ENCODE measurements at regions not wholly inside any gene's neighbourhood (a gene's known extent, or its start where the extent isn't known, plus 50 kb on each side); places are given as distances from the start of the nearest gene placed in this dataset.

DNA sequence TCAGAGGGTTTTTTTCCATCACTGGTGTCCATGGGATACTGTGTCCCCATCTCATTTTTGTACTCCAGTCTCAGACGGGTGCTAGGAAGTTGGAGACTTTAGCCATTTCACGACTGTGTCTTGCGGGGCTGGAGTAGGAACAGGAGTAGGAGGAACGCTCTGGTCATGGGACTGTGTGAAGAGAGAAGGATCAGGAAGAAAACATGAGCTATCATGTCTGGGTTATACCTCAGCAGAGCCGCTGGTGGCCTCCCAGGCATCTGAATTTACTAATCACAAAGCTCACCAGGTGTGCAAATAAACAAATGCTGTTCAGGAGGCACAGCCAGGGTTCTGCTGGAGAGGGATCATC, 225.4 kb downstream of the SEC14L1 start:
- no peak for DNase-seq

DNA sequence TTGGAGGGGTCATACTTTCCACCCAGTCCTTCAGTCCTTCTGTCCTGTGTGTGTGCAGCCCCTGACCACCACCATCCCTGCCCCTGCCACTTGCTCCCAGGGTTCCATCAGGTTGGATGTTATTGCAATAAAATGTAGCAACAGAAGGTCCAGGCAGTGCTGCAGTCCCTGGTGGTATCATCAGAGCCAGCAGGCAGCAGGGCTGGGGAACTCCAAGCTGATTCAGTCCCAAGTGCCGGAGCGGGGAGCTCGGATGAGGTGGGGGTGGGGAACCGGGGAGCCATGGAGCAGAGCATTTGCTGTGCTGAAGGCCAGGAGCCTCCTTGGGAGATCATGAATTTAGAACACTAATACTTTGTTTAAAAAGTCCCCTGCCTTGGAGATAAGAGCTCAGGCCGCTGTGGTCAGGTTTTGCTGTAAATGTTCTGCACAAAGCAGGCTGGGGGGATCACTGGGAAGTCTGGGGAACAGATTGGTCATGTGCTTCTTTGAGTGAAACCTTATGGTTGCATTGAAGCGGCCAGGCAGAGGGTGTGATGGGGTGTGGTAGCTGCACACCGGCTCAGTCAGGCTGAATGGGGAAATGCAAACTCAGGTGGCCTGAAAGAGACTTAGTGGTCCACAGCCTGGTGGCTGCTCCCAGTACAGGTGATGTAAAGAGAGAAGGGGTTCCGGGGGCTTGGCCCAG, 225.9 kb downstream of the SEC14L1 start:
- no peak for DNase-seq

DNA sequence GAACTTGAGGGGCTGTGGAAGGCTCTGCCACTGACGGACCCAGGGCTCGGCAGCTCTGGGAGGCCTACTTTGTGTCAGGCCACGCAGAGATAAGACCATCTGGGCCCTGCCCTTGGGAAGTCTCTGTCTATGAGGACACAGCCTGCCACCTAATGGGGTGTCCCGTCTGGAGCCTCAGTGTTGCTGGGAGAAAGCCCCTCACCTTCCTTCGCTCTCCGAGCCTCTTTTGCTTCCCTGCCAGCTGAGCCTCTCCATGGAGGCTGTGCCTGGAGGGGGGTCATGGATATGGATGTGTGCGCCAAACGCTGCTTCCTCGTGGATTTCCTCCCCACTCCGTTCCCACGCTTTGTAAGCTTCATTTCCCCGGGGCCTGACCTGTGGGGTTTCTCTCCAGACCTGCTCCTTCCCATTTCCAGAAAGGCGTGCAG, 228.8 kb downstream of the SEC14L1 start:
- no peak for DNase-seq

DNA sequence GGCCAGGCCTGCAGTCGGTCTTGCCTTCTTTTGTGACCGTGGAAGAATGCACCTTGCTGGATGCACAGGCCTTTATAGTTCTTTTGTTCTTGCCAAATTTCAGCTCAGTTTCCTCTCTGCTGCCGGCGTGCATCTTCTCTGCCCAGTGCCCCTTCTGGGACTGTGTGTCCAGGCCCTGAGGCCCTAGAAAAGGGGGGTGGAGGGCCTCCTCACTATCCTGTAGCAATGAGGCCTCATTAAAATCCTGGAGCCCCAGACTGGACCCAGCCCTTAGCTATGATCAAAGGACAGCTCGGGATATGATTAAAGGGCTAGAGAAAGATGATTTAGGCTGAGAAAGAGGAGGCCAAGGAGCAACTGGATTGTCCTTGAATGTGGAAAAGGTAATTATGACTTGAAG, 229.8 kb downstream of the SEC14L1 start:
- DNase-seq = no peak

DNA sequence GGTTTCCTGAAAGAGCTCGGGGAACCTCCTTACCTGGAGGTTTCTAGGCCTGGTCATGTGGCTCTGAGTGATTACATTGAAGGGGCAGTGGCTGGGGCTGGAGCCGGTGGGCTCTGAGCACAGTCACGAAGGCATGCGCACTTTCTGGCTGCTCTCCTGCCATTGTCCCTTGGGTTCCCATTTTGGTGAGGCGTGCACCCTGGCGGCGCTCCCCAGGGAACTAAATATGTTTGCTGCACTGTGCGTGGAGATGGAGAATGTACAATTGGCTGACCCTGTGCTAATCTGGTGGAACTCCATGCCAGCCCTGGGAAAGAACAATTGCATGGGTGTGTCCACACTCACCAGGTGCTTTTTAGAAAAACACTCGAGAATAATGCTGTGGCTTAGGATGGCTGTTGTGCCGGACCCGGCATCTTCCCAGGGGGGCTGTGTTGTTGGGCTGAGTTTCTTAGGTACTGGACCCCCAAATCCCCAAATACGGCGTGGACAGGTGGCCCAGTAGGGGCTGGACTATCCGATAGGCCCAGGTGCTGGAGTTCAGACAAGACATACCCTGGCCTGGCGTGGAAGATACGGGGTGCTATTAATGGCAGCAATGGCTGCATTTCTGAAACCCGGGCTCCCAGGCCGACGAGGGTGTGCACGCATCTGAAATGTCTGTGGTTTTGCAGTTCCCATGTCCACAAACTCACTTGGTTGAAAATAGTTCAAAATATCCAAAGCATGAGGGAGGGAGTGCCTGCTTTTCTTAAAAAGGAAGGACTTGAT, 230.5 kb downstream of the SEC14L1 start:
- no peak for DNase-seq

DNA sequence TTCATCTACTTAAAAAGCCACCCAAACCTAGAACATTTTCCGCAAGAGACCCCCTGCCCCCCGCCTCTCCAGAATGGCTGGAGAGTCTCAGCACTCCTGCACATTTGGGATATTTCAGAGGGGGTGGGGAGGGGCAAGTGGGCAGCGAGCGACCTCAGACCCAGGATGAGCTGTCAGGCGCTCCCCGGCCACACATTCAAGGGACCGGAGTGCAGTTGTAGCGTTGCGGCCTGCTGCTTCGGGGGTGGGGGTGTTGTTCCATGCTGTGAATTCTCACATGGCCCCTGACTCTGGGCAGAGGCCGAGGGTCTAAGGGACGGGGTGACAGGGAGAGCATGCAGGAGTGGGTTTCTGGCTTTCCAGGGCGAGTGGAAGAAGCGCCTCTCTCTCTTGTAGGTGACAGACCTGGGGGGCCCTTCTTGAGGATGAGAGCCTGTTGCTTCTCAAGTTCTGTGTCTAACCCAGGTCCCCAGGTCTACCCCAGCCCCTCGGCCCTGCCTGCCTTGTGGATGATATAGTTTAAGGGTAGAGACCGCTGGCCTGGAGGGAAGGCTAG, 231.2 kb downstream of the SEC14L1 start:
- no peak for DNase-seq

DNA sequence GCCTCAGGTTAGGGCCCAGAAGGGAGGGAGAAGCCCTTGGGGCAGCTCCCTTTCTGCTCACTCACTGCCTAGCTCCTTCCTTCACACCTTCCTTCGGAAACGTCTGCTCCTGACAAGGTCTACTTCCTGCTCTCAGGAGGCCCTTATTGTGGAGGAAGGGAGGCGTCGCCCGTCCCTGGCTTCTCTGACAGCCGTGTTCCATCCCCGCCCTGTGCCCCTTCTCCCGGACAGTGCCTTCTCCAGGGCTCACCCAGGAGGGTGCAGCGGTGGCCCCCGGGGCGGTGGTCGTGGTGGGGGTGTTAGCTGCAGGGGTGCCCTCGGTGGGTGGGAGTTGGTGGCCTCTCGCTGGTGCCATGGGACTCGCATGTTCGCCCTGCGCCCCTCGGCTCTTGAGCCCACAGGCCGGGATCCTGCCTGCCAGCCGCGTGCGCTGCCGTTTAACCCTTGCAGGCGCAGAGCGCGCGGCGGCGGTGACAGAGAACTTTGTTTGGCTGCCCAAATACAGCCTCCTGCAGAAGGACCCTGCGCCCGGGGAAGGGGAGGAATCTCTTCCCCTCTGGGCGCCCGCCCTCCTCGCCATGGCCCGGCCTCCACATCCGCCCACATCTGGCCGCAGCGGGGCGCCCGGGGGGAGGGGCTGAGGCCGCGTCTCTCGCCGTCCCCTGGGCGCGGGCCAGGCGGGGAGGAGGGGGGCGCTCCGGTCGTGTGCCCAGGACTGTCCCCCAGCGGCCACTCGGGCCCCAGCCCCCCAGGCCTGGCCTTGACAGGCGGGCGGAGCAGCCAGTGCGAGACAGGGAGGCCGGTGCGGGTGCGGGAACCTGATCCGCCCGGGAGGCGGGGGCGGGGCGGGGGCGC, 231.9 kb downstream of the SEC14L1 start:
- DNase-seq = peak in 1 of 2 experiments; percentile 19

DNA sequence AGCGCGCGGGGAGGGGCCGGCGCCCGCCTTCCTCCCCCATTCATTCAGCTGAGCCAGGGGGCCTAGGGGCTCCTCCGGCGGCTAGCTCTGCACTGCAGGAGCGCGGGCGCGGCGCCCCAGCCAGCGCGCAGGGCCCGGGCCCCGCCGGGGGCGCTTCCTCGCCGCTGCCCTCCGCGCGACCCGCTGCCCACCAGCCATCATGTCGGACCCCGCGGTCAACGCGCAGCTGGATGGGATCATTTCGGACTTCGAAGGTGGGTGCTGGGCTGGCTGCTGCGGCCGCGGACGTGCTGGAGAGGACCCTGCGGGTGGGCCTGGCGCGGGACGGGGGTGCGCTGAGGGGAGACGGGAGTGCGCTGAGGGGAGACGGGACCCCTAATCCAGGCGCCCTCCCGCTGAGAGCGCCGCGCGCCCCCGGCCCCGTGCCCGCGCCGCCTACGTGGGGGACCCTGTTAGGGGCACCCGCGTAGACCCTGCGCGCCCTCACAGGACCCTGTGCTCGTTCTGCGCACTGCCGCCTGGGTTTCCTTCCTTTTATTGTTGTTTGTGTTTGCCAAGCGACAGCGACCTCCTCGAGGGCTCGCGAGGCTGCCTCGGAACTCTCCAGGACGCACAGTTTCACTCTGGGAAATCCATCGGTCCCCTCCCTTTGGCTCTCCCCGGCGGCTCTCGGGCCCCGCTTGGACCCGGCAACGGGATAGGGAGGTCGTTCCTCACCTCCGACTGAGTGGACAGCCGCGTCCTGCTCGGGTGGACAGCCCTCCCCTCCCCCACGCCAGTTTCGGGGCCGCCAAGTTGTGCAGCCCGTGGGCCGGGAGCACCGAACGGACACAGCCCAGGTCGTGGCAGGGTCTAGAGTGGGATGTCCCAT, 232.8 kb downstream of the SEC14L1 start:
- DNase-seq = no peak

DNA sequence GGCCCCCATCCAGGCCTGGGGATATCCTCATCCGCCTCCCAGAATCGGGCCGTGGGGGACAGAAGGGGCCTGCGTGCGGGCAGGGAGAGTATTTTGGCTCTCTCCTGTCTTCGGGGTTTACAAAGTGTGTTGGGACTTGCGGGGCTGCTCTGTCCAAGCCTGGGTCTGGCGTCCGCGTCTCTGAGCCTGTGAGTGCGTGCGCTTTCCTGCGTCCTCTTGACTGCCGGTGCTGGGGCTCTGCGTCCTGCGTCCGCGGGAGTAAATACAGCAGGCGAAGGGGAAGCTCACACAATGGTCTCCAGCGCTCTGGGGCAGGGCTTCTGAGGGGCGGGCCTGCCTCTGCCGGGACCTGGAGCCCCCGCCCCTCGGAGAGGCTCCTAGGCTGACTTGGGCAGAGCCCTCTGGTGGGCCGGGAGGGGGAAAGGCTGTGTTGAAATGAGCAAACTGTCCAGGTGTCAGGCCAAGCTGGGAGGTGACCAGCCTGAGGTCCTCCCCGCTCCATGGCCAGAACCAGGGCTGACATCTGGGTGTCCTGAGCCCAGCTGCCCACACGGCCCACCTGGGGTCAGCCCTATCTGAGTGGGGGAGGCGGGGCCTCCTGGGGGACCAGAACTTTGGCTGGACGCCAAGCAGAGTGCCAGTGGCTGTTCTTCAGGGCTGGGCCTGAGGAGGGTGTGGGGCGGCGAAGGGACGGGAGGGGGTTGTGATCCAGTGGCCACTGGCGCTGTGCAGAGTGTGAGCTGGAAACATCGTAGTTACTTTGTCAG, 233.6 kb downstream of the SEC14L1 start:
- DNase-seq = no peak

DNA sequence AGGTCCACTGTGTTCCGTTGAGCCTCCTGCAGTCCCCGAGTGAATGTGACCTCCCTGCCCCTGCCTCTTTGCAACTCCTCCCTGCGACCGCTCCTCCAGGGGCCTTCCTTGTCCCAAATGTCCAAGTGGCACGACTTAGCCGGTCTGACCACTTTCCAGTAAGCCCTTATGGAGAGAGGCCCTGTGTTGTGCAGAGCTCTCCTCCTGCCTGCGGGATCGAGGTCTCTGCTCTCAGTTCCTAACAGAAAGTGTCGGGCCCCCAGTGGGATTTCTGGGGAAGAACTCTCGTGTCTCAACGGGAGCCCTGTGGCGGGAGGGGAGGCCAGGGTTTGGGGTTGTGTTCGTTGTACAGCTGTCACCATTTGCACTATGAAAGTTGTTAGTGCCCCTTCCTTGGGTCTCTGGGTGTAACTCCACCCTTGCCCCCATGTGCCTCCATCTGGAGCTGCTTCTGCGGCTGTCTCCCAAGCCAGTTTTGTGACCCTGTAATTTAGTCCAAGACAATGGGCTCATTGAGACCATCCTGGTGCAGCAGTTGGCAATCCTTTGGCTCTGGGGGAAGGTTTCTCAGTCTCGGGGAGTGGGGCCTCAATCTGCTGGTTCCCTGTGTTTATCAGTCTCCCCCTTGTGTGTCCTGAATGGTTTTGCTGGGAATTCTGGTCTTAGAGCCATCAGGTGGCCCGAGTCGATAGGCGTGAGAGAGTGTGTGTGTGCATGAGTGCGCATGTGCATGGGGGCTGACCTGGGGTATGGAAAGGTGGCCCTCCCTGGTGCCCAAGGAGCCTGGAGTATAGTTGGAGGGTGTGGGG, 234.5 kb downstream of the SEC14L1 start:
- DNase-seq = no peak

DNA sequence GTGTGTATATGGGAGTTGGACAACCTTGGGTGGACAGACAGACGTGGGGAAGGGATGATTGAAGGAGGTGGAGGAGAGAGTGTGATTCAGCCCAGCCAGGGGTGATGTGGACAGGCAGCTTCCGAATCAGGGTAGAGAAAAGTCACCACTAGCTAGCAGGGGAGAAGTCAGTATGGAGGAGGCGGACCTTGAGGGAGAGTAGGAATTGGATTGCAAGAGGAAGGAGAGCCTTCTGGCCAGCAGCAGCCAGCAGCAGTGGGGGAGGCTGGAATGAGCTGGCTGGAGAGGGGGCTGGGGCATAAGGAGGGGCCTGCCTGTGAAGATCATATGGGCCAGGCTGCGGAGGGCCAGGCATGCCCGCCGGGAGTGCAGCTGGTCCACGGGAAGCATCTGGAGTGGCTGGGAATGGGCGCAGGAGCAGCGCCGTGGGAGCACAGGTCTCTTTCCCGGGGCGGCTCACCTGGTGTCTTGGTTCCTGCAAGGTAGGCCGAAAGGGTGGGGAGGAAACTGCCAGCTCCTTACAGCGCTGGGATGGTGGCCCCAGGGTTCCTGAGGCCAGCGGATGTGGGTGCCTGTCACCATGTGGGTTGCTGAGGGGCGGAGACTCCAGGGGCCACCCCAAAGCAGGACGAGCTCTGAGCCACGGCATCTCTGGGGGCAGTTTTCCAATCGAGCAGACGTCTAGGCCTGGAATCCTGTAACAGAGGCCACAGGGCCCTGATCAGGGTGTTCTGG, 235.3 kb downstream of the SEC14L1 start:
- DNase-seq = no peak

DNA sequence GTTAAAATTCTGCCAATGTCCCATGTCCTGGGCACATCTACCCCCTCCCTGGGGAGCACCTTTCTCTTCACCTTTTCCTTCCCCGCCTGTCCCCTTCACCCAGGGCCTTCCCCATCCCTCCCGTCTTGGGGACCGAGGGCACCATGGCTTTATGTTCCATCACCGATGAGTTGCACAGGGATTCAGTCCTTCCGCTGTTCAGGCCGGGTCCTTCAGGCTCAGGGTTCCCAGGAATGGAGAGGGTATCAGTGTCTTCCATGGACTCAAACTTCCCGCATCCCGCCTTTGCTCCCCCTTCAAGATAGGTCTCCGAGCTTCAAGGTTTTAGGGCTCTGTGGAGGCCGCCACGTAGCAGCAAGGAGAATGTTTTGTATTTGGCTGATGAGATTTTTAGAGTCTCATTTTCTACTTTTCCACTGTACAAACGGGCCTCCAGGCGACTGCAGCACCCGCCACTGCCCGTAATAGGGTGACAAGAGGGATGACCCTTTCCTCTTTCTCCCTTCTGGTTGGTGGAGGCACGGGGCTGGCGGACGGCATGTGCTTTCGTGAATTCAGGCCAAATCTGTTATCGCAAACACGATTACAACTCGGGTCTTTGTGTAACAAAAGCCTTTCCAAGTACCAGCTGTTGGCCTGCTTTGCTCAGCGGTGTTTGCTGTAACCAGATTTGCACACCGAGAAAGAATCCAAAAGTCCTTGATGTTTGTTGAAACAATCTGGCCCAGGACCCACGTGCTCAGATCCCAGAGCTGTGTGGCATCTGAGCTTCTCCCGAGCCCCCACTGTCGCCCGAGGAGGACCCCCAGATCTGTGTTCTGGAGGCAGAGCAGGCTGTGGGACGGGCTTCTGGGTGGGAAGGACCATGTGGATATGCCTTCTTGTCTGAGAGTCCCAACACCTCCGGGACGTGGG, 236.3 kb downstream of the SEC14L1 start:
- no peak for DNase-seq

DNA sequence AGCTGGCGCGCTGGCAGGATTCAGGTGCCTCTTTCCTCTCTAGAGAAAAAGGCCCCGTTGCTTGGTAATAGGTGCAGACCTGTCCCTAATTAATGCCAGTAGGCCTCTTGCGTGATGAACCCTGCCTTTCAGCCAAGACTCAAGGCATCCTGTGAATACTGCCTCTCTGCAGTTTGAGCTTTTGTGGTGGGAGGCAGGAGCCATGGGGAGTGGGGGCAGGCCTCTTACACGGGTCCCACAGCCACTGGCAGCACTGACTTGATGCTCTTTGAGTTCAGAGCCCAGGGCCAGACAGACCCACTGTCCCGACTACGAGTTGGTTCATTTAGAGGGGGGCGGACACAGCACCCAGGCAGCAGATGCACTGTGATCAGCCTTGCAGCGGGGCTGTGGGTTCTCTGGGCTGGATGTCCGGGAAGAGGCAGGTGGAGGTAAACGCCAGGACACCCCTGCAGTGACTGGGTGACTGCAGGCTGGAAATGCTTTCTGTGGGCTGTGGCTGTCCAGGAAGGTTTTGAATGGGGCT, 237.0 kb downstream of the SEC14L1 start:
- DNase-seq = no peak

DNA sequence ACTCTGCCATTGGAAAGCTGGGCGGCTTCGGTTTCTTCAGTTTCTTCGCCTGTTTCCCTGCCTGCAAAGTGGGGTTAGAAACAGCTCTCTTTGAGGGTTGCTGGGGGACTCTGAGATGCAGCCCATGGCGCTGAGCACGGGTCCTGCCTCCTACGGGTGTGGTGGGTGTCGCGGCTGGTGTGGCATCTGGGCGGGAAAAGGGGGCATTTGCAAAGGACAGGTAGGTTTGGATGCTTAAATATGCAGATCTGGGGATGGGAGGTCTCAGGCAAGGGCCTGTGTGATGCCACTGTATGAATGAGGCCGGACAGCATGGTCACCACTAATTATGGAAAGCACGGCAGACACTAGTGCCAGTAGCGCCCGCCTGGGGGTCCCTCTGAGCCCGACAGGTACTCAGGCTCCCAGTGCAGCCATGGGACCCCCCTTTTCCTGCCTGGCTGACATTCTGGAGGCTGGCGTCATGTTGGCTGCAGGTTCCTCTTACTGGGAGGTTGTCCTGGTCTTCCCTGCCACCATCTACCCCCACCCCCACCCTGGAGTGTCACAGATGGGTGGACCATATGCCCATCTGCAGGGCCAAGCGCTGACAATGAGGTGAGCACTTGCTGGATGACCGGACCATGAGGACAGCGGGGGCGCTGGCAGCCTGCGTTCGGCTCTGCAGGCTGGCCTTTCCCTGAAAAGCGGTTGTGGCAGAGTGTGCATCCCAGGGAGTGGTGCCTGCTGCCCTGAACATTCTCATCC, 237.7 kb downstream of the SEC14L1 start:
- no peak for DNase-seq

DNA sequence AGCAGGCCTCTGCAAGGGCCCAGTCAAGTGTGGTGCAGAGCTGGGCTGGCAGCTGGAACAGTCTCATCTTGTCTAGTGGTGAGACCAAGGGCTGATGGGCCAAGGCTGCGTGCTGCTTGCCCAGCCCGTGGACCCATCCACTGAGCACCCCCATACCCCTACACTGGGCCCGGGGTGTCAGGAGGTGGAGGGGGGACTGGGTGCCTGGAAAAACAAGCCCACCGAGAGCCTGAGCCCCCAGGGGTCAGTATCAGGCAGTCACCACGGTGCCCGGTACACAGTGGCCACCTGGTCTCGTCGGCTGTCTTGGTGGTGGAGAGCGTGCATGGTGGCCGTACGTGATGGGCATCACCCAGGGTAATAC, 238.3 kb downstream of the SEC14L1 start:
- DNase-seq = no peak

DNA sequence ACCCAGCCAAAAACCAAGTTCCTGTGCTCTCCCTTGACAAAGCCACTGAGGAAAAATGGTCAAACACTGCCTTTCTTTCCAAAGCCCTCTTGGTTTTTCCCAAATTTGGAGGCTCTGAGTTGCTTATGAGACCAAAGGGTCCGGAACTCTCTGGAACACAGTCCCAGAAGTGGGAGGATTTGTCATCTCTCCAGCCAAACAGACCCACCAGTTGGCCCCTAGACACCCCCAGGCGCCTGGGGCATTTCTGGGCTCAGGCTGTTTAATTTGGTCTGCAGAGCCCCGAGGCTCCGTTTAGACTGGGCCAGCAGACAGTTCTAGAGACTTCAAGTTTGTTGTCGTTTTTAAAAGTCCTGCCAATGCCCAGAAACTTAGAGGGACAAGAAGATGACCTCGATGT, 239.1 kb downstream of the SEC14L1 start:
- DNase-seq = no peak

DNA sequence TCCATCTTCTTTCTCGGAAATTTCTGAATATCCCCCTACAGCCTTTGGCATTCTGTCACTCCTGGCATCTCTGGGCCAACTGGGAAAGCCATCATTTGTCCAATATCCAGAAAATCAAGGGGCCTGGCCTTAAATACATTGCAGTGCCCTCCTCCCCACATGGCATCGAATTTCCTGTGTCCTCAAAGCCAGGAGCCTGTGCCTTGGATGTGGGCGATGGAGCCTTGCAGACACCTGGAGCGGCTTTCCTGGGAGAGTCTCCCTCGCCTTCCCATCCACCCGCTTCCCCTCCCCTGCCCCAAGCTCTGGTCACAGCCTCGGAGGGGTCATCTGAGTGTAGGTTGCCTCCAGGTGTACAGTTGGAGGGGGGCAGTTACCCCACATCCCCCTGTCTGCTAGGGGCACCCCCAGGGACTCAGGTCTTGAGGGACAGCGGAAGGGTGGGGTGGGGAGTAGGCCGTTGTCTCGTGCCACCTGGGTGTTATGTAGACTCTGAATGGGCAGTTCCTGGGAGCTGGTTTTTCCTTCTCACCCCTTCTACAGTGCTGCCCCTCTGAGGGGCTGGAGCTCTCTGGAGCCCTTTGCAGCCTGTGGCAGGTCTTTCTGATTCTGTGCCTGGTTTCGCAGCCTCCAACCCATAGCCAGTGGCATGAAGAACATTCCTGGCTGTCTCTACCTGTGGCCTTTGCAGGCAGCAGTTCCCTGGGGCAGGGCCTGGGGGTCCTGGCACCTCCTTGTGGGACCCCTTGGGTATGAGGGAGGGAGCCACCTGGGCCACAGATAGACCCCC, 239.8 kb downstream of the SEC14L1 start:
- no peak for DNase-seq

Measured in SW 1271 (cell line).